IMR-90 (cell line): ENCODE measurements at regions not wholly inside any gene's neighbourhood (a gene's known extent, or its start where the extent isn't known, plus 50 kb on each side); places are given as distances from the start of the nearest gene placed in this dataset.

Experiments used
- BHLHE40 ChIP-seq: fragments of 150-350 bp; IDR thresholded peaks from 2 replicates; pipeline ENCODE4 v1.6.1; 2016; ENCODE audit warnings: mild to moderate bottlenecking, low read depth, low read length
- CEBPB ChIP-seq: IDR thresholded peaks from 2 replicates; pipeline ENCODE4 v1.6.1; 2012; ENCODE audit warnings: low read depth, low read length, improper control_type of control experiment
- CHD1 ChIP-seq: IDR thresholded peaks from 2 replicates; pipeline ENCODE4 v1.6.1; 2012; ENCODE audit warnings: low read depth, low read length, improper control_type of control experiment
- CTCF ChIP-seq: conservative IDR thresholded peaks from 2 replicates; pipeline ENCODE4 v1.5.1; 2012; ENCODE audit warnings: mild to moderate bottlenecking, low read depth, low read length, improper control_type of control experiment
- ELK1 ChIP-seq: fragments of 150-350 bp; IDR thresholded peaks from 2 replicates; pipeline ENCODE4 v1.6.1; 2016; ENCODE audit warnings: low read depth, mild to moderate bottlenecking, low read length, moderate library complexity, borderline replicate concordance
- MAZ ChIP-seq: IDR thresholded peaks from 2 replicates; pipeline ENCODE4 v1.6.1; 2012; ENCODE audit warnings: low read depth, mild to moderate bottlenecking, low read length, improper control_type of control experiment, moderate library complexity, borderline replicate concordance
- NFE2L2 ChIP-seq: fragments of 150-350 bp; IDR thresholded peaks from 2 replicates; pipeline ENCODE4 v1.6.1; 2016; ENCODE audit warnings: low read depth, mild to moderate bottlenecking, low read length
- POLR2A ChIP-seq: IDR thresholded peaks from 2 replicates; pipeline ENCODE4 v1.6.1; 2012; ENCODE audit warnings: mild to moderate bottlenecking, low read depth, low read length
- RAD21 ChIP-seq: IDR thresholded peaks from 2 replicates; pipeline ENCODE4 v1.6.1; 2012; ENCODE audit warnings: low read length, improper control_type of control experiment
- RFX5 ChIP-seq: IDR thresholded peaks from 2 replicates; pipeline ENCODE4 v1.8.0; 2012; ENCODE audit warnings: low read depth, mild to moderate bottlenecking, low read length, moderate library complexity
- SMC3 ChIP-seq: fragments of 150-350 bp; IDR thresholded peaks from 2 replicates; pipeline ENCODE4 v1.6.1; 2016; ENCODE audit warnings: low read depth, mild to moderate bottlenecking, antibody characterized with exemption, low read length, moderate library complexity
- USF2 ChIP-seq: fragments of 150-350 bp; IDR thresholded peaks from 2 replicates; pipeline ENCODE4 v1.6.1; 2017; ENCODE audit warnings: mild to moderate bottlenecking, antibody characterized with exemption, low read length, low read depth

- TF ChIP-seq POLR2A (no peak), CTCF (no peak), RFX5 (no peak), MAZ (no peak), SMC3 (no peak), ELK1 (no peak), CHD1 (no peak), RAD21 (no peak), NFE2L2 (no peak), BHLHE40 (no peak), CEBPB (no peak), USF2 (no peak)
Measured at GRCh38 chr17:68682903-68683302, 81.7 kb upstream of the FAM20A start.
